Neural cell (in vitro differentiated cells): ENCODE measurements at regions not wholly inside any gene's neighbourhood (a gene's known extent, or its start where the extent isn't known, plus 50 kb on each side); places are given as distances from the start of the nearest gene placed in this dataset.

Experiments
- CTCF ChIP-seq: fragments of 450-650 bp; IDR thresholded peaks from 2 replicates; pipeline ENCODE4 v1.5.1; 2014; ENCODE audit warnings: antibody characterized with exemption, mild to moderate bottlenecking, moderate library complexity; ENCODE audit not compliant: poor library complexity, severe bottlenecking
- EP300 ChIP-seq: fragments of 450-650 bp; conservative IDR thresholded peaks from 2 replicates; pipeline ENCODE4 v1.6.1; 2014; ENCODE audit warnings: antibody characterized with exemption, mild to moderate bottlenecking, moderate library complexity; ENCODE audit not compliant: poor library complexity, severe bottlenecking
- EZH2 ChIP-seq: fragments of 200-600, 300-800 bp; shearing (Covaris generic), sonication (generic); IDR thresholded peaks from 2 replicates; pipeline ENCODE4 v1.6.1; 2014; ENCODE audit warnings: antibody characterized with exemption, low read length, borderline replicate concordance, mild to moderate bottlenecking; ENCODE audit not compliant: insufficient read depth, poor library complexity, severe bottlenecking
- MXI1 ChIP-seq: fragments of 450-650 bp; conservative IDR thresholded peaks from 2 replicates; pipeline ENCODE4 v1.6.1; 2014; ENCODE audit warnings: antibody characterized with exemption, mild to moderate bottlenecking; ENCODE audit not compliant: poor library complexity, severe bottlenecking
- POLR2AphosphoS5 ChIP-seq: IDR thresholded peaks from 2 replicates; pipeline ENCODE4 v1.6.1; 2012
- RAD21 ChIP-seq: fragments of 450-650 bp; conservative IDR thresholded peaks from 2 replicates; pipeline ENCODE4 v1.6.1; 2014; ENCODE audit warnings: antibody characterized with exemption, mild to moderate bottlenecking, moderate library complexity
- REST ChIP-seq: IDR thresholded peaks from 2 replicates; pipeline ENCODE4 v1.6.1; 2012; ENCODE audit warnings: borderline replicate concordance
- TAF1 ChIP-seq: IDR thresholded peaks from 2 replicates; pipeline ENCODE4 v1.6.1; 2012; ENCODE audit warnings: low read depth

DNA sequence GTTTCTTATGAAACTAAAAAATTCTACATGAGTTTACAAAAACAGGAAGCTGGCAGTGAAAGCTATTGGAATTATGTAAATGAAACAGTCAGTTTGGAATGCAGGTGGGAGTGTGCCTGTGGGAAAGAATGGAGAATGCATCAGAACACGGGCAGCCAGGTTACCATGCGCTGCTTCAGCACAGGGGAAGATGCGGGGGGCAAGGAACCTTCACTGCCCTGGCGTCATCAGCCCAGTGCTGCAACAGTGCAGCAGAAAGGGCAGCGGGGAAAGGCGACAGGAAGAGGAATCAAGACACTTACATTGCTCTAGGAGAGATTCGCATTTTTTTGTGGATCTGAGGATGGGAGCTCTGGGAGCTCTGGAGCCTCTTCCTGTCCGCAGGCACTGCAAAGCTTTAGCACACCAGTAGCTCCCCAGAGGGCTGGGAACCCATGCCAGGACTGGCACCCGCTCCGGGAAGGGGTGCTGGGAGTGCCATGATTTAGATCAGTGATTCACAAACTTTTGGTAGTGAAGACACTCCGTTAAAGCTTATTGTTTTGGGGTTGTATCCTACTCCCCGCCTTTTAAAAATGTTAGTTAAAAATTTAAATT, 64.1 kb upstream of the WDR26 start:
- TF ChIP-seq REST (no peak), CTCF (no peak), EP300 (no peak), RAD21 (no peak), POLR2AphosphoS5 (no peak), TAF1 (no peak), EZH2 (no peak), MXI1 (no peak)
